Left cardiac atrium (tissue), 4 donors: ENCODE measurements at regions not wholly inside any gene's neighbourhood (a gene's known extent, or its start where the extent isn't known, plus 50 kb on each side); places are given as distances from the start of the nearest gene placed in this dataset.
"Not testable (repeated sequence)": the region's sequence is repeated elsewhere in the genome, so short reads cannot be mapped to it uniquely, and the experiment has no call there.

ENCODE experiments used
- ATAC-seq, 2 donors: fragments of 200-7000 bp; cut with Tn5 transposase; one replicate each; pipeline ENCODE4 v1.9.1; 2020; ENCODE audit warnings: mild to moderate bottlenecking in 2 of 2, moderate library complexity in 2 of 2
- DNase-seq: peaks from one replicate; pipeline ENCODE4 v3.0.0-alpha.2; 2020
- intact Hi-C, 2 donors: fragments of 100-400 bp; cut with DNase I; formaldehyde crosslinking; loops; one replicate each; pipeline versions ENCODE4 v1.14.1 to v1.15.1; 2022 to 2023
- donor health status: DM: no; HTN: yes; CAD: no.
- donor health status: DM: no; HTN: yes; CAD: no; lungs with severe emphysema.
- donor health status: DM: yes; HTN: yes; CAD: no.
- donor health status: Dilated cardiomyopathy.

DNA sequence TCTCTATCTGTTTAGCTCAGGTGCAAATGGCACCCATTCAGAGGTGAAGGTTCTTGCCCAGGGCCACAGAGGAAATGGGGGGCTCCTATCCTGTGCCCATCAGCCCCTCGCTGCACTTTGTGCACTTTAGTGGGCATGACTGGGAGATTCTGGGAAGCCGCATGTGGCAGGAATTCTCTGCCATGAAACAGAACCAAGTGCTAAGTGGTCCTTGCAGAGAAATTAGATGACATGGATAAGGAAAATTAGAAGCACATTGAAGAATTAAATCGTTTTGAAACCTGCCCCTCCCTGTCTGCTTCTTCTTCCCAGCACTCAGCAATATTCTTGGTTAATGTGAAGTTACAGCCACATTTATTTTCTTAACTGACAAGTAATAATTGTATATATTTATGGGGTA lies 185.2 kb upstream of the RTL1 start:
- DNase-seq (no peak), ATAC-seq (no peak)
- intact Hi-C loops: no loop called here

GRCh38 chr14:101090478-101090877 lies 187.0 kb upstream of the RTL1 start:
- ATAC-seq, intact Hi-C loops, DNase-seq: not testable (repeated sequence)

DNA sequence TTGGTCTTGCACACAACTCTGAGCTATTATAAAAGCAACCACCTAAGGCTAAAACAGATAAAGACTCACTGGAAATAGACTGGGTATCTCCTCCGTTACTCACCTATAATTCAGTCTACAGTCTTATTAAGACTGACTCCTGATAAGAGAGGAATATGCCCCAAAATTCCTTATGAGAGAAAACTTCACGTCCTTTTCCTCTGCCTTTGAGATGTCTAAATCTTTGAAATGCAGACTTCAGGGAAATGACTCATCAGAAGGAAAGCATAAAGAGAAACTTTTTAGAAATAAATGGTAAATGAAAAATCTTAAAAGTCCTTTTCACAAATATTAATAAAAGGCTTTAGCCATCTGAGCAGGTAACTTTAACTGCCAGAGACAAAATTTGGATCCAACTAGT lies 187.5 kb upstream of the RTL1 start:
- DNase-seq (no peak), ATAC-seq (no peak)
- intact Hi-C loops: no loop called here

DNA sequence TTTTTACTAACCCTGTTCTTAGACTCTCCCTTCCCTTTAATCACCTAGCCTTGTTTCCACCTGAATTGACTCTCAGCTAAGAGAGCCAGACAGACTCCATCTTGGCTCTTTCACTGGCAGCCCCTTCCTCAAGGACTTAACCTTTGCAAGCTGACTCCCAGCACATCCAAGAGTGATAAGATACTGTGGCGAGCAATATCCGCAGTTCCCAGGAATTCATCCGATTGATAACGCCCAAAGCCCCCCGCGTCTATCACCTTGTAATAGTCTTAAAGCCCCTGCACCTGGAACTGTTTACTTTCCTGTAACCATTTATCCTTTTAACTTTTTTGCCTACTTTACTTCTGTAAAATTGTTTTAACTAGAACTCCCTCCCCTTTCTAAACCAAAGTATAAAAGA lies 191.4 kb upstream of the RTL1 start:
- DNase-seq, intact Hi-C loops, ATAC-seq: not testable (repeated sequence)

- DNase-seq (no peak), ATAC-seq (no peak)
- intact Hi-C loops: no loop called here
Measured at GRCh38 chr14:101096551-101096950, 193.0 kb upstream of the RTL1 start.

DNA sequence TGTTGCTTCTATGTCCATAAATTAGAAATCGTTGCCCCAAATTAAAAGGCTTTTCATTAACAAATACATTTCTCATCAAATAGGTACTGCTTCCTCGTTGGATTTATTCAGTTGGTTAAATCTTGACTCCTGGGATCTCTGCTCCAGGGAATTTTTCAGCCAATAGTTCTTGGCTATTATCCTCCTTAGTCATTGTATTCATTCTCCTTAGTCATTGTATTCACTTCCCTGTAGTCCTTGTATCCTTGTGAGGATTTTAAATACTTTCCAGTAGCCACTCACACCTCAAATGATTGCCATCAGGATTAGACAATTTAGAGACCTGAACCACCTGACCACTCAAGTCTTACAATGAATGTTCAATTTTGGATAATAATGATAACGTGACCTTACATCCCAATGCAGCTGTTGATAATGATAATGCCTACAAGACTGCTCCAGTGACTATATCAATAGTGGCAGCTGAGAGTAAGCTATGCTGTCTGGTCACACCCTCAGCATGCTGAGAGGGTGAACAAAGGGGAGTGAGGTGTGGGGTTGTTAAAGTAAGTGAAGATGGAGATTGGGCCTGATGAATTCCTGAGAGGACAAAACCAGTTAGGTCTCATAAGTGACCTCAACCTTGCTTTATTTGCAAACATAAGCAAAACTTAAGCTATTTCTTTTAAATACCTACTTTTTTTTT lies 193.7 kb upstream of the RTL1 start:
- no peak for ATAC-seq
- DNase-seq: no peak
- intact Hi-C loops: no loop called here

DNA sequence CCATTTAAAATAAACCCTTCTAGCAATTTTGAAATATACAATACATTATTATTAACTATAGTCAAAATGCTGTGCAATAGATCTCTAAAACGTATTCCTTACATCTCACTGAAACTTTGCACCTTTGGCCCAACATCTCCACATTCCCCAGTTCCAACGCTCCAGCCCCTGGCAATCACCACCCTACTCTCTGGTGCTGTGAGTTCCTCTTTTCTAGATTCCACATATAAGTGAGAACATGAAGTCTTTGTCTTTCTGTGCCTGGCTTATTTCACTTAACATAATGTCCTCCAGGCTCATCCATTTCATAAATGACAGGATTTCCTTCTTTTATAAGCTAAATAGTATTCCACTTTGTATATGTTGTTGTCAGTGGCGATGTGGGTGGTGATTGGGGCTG lies 194.7 kb upstream of the RTL1 start:
- no peak for ATAC-seq
- intact Hi-C loops: no loop called here
- DNase-seq: no peak

DNA sequence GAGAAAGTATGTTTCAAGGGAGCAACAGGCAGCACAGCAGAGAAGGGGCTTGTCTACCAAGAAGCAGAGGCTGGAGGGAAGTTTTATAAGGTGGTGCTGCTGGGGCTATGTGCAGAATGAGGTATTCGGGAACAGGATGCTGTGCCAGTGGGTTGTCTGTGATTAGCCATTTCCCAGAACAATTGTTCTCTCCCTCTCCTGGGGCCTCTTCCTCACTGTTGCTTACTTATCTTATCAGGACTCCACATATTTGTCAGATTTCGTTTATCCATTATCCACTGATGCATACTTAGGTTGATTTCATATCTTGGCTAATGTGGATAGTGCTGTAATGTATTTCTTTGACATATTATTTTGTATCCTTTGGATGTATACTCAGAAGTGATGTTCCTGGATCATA lies 195.1 kb upstream of the RTL1 start:
- no peak for ATAC-seq
- intact Hi-C loops: no loop called here
- DNase-seq: no peak

DNA sequence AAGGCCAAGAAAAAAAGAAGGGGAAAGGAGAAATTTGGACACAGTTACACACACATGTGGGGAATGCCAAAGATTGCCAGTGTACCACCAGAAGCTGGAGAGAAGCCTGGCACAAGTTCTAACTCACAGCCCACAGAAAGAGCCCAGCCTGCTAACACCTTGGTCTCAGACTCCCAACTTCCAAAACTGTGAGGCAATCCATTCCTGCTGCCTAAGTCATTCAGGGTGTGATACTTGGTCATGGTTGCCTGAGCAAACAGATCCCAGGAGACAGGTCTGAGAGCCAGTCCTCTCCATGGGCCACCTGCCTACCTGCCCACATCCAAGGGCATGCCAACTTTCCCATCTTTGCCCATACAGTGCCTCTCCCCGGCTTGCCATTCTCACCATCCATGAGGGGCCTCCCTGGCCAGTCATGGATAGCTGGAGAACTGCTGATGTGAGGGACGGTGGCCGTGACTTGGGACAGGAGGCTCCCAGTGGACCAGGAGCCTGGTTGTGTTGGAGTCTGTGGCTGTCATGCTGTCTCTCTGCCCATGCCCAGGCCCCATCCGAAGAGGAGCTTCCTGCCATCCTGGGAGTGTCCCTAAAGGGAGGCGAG lies 198.0 kb upstream of the RTL1 start:
- DNase-seq (peak; percentile 5), ATAC-seq (no peak)
- intact Hi-C loops: no loop called here

- DNase-seq (peak; percentile 13), ATAC-seq (peak in 1 of 2 donors; percentile 17)
- intact Hi-C loops: no loop called here
Measured at GRCh38 chr14:101102875-101103274, 199.4 kb upstream of the RTL1 start.

DNA sequence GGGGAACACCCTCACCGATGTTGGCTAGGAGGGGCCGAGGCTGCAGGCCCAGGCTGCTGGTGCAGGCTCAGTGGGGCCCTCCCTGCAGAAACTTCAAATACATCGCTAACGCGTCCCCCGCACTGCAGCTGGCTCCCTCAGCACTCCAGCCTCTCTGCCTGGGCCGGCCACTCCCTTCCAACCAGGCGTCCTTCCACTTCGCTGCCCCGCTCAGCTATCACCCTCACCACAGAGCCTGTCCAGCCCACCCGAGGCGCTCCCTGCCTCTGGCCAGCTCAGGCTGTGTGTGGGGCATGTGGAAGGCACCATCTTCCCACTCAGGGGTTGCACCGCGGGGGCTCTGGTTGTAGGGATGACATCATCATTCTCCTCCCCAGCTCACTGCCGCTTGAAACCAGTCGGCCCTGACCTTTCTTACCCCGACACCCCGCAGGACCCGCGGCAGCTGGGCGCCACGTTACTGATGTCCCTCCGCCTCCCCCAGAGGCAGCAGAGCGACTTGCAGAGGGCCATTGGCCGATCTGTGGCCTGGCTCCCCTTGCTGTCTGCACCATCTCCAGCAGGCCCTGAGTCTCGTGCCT lies 199.9 kb upstream of the RTL1 start:
- ATAC-seq (peak in 1 of 2 donors; percentile 22), DNase-seq (peak; percentile 19)
- intact Hi-C loops: no loop called here

DNA sequence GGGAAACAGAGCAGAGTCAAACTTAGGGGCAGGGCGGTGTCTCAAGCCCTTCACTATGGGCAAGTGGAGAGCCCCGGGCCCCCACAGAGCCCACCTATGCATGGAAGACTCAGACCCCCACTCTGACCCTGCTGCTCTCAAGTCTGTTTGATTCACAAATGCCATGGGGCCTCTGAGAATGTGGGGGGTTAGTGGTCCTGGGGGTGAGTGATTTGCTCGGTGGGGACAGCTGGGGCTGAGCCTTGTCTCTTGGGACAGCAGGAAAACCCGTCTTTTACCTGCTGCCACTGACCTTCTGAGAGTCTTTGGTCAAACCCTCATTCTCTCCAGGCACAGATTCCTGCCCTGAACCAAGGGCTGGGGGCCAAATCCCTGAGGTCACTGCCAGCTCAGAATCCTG lies 201.0 kb upstream of the RTL1 start:
- DNase-seq: no peak
- ATAC-seq: no peak
- intact Hi-C loops: no loop called here

- DNase-seq (peak; percentile 7), ATAC-seq (no peak)
- intact Hi-C loops: no loop called here
Measured at GRCh38 chr14:101105045-101105444, 201.5 kb upstream of the RTL1 start.

DNA sequence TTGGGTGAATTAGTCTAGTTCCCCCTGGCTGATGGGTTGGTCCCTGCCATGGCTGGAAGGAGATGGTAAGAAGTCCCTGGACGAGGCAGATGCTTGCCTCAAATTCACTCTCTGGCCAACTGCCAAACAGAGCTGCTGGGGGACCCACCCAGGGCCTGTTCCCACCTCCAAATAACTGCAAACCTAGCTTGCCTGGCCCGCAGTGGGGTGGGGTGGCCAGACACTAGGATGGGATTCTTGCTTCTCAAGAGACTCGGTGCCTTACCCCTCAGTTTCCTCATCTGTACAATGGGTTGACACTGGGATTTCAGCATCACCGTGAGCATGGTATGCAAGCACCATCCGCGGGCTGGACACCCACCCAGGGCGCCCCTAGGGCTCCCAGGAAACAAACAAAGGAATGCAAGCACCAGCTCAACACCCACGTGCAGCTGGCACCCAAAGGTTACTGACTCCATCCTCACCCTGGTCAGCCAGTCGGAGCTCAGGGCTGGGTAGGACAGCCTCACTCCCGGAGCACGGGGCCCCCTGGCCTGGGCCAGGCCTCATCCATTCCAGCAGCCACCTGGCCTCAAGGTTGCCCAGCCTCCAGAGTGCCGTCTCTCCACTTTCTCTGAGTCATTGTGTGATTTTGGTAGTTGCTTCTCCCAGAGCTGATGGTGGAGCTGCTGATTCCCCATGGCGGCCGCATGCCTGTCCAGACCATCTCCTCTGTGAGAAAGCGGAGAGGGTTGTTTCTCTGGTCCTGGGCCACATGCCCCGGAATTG lies 205.2 kb upstream of the RTL1 start:
- ATAC-seq: no peak
- intact Hi-C loops: no loop called here
- DNase-seq: peak; percentile 11

DNA sequence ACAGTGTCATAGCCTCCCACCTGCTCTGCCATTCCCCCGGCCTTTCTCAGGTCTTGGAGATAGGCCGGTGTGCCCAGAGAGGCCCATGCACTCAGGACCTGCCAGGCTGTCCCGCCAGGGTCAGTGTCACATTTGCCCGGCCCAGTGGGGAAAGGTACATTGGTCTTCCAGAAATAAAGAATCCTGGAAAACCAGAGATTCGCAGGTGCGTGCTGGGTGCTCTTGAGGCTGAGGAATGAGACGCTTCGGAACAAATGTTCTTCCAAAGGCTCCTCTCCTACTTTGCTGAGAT lies 205.8 kb upstream of the RTL1 start:
- DNase-seq: peak; percentile 10
- intact Hi-C loops: no loop called here
- ATAC-seq: no peak

GRCh38 chr14:101109981-101110728 lies 206.6 kb upstream of the RTL1 start:
- no peak for ATAC-seq
- intact Hi-C loops: no loop called here
- DNase-seq: no peak

GRCh38 chr14:101110729-101111619 lies 207.5 kb upstream of the RTL1 start:
- intact Hi-C loops: no loop called here
- ATAC-seq (no peak), DNase-seq (peak; percentile 10)

DNA sequence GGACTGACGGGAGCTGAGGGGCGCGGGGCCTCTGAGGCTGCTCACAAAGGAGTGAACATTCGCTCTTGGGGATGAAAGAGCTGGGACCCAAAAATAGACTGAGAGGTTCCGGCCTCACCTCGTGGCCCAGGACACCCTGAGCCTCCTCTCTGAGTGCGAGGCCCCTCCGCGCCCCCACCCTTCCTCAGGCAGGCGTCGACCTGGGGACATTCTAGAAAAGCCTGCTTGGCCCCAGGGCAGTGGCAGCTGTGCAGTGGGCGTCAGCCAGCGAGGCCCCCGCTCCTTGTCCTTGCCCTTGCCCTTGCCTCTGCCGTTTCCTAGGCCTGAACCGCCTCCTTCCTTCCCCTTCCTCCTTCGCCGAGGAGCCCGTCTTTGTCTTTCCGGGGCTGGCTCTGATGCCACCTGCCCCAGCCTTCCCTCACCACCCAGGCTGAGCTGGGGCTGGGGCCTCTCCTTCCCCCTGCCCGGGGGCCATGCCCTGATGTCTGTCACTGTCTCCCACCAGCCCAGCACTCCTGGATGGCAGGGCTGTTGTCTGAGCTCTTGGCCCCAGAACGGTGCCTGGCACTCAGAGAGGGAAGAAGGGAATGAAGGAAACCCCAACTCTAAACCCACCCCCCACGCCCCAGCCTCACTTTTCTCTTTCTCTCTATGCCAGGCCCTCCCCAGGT lies 208.2 kb upstream of the RTL1 start:
- intact Hi-C loops: no loop called here
- no peak for ATAC-seq
- peak; percentile 13 for DNase-seq
